ENCODE measurements at regions not wholly inside any gene's neighbourhood (a gene's known extent, or its start where the extent isn't known, plus 50 kb on each side); places are given as distances from the start of the nearest gene placed in this dataset.
"Not testable (repeated sequence)": the region's sequence is repeated elsewhere in the genome, so short reads cannot be mapped to it uniquely, and the experiment has no call there.

GRCh38 chr12:131386781-131387180 is 324.1 kb upstream of the SFSWAP start:
- no peak overlapping the region for H3K4me3 ChIP-seq (ENCODE audit: low read depth, low read length, poor library complexity, severe bottlenecking)
- intact Hi-C loops (cut with micrococcal nuclease; ENCODE audit: unreplicated experiment): no loop called here
- no peak for DNase-seq (ENCODE audit: low spot score)
- CTCF ChIA-PET: no interaction called here
- no TSS peak for BruUV-seq (replicated peaks)
- peaks cover 13% of the 10 kb centered on the region for H3K4me1 ChIP-seq (ENCODE audit: insufficient read depth, low read length, poor library complexity, severe bottlenecking)
- no peak for TF ChIP-seq CTCF (conservative IDR thresholded peaks at IDR 0.05; ENCODE audit: low read depth, low read length)
- no peak for TF ChIP-seq EZH2 (IDR thresholded peaks at IDR 0.05; ENCODE audit: borderline replicate concordance, low read depth, low read length, poor library complexity, severe bottlenecking)
- no peak overlapping the region for H3K27ac ChIP-seq (ENCODE audit: low read depth, low read length, poor library complexity, severe bottlenecking)
- POLR2A ChIA-PET (ENCODE audit: low non-redundant PET): no interaction called here
- no peaks in the 10 kb centered on the region for H3K27me3 ChIP-seq (replicated peaks; ENCODE audit: insufficient read depth, low read depth, low read length, poor library complexity)
- no peaks in the 10 kb centered on the region for H3K36me3 ChIP-seq (ENCODE audit: insufficient read depth, low read length, poor library complexity, severe bottlenecking)
- H3K9me3 ChIP-seq (ENCODE audit: low read depth, low read length, poor library complexity, severe bottlenecking): no peaks in the 10 kb centered on the region

GRCh38 chr12:131387281-131388163 is 323.4 kb upstream of the SFSWAP start:
- intact Hi-C loops (cut with micrococcal nuclease; ENCODE audit: unreplicated experiment): no loop called here
- peak; percentile 48 for DNase-seq (ENCODE audit: low spot score)
- BruUV-seq (replicated peaks): no TSS peak
- H3K4me3 ChIP-seq (ENCODE audit: low read depth, low read length, poor library complexity, severe bottlenecking): no peak overlapping the region
- POLR2A ChIA-PET (ENCODE audit: low non-redundant PET): no interaction called here
- H3K27ac ChIP-seq (ENCODE audit: low read depth, low read length, poor library complexity, severe bottlenecking): no peak overlapping the region
- CTCF ChIA-PET: no interaction called here
- H3K4me1 ChIP-seq (ENCODE audit: insufficient read depth, low read length, poor library complexity, severe bottlenecking): peaks cover 13% of the 10 kb centered on the region
- H3K9me3 ChIP-seq (ENCODE audit: low read depth, low read length, poor library complexity, severe bottlenecking): no peaks in the 10 kb centered on the region
- H3K36me3 ChIP-seq (ENCODE audit: insufficient read depth, low read length, poor library complexity, severe bottlenecking): no peaks in the 10 kb centered on the region
- H3K27me3 ChIP-seq (replicated peaks; ENCODE audit: insufficient read depth, low read depth, low read length, poor library complexity): no peaks in the 10 kb centered on the region
- TF ChIP-seq CTCF (conservative IDR thresholded peaks at IDR 0.05; ENCODE audit: low read depth, low read length) (no peak), EZH2 (IDR thresholded peaks at IDR 0.05; ENCODE audit: borderline replicate concordance, low read depth, low read length, poor library complexity, severe bottlenecking) (no peak)

- H3K36me3 ChIP-seq (ENCODE audit: insufficient read depth, low read length, poor library complexity, severe bottlenecking); DNase-seq (ENCODE audit: low spot score); H3K4me3 ChIP-seq (ENCODE audit: low read depth, low read length, poor library complexity, severe bottlenecking); H3K9me3 ChIP-seq (ENCODE audit: low read depth, low read length, poor library complexity, severe bottlenecking); POLR2A ChIA-PET (ENCODE audit: low non-redundant PET); H3K27ac ChIP-seq (ENCODE audit: low read depth, low read length, poor library complexity, severe bottlenecking); intact Hi-C loops (cut with micrococcal nuclease; ENCODE audit: unreplicated experiment); BruUV-seq (replicated peaks); H3K27me3 ChIP-seq (replicated peaks; ENCODE audit: insufficient read depth, low read depth, low read length, poor library complexity); CTCF ChIA-PET: not testable (repeated sequence)
- H3K4me1 ChIP-seq (ENCODE audit: insufficient read depth, low read length, poor library complexity, severe bottlenecking): peaks cover 13% of the 10 kb centered on the region
These were observed 322.5 kb upstream of the SFSWAP start for GRCh38 chr12:131388164-131389053.
